WTC11 (cell line): ENCODE measurements at regions not wholly inside any gene's neighbourhood (a gene's known extent, or its start where the extent isn't known, plus 50 kb on each side); places are given as distances from the start of the nearest gene placed in this dataset.

Experiments used
- ATAC-seq: fragments of 200-7000 bp; cut with Tn5 transposase; 2 replicates; pipeline ENCODE4 v1.10.0; 2021; ENCODE audit warnings: mild to moderate bottlenecking, moderate library complexity
- CTCF ChIA-PET: fragments of 300-600 bp; sonication (Branson Sonifier 250); formaldehyde crosslinking; loops from one replicate; lab custom pipeline; 2021; ENCODE audit warnings: antibody characterized with exemption; lab: Charles Lee
- POLR2A ChIA-PET: fragments of 350-600 bp; sonication (Branson Sonifier 250); formaldehyde crosslinking; loops from one replicate; lab custom pipeline; 2021; ENCODE audit warnings: antibody characterized with exemption; lab: Charles Lee
- DNase-seq: peaks from one replicate; pipeline ENCODE4 v3.0.0; 2021; ENCODE audit warnings: low spot score
- H3K27ac Mint-ChIP-seq: 2 replicates; pipeline ENCODE4 v1.8.0; 2021; ENCODE audit warnings: mixed read lengths
- H3K27me3 Mint-ChIP-seq: 2 replicates; pipeline ENCODE4 v1.8.0; 2021; ENCODE audit warnings: low read depth, mild to moderate bottlenecking, moderate library complexity, mixed read lengths
- H3K36me3 Mint-ChIP-seq: 2 replicates; pipeline ENCODE4 v1.8.0; 2021; ENCODE audit warnings: mixed read lengths
- H3K4me1 Mint-ChIP-seq: 2 replicates; pipeline ENCODE4 v1.8.0; 2022; ENCODE audit warnings: mixed read lengths
- H3K4me3 Mint-ChIP-seq: 2 replicates; pipeline ENCODE4 v1.8.0; 2021; ENCODE audit warnings: mild to moderate bottlenecking, moderate library complexity, mixed read lengths
- H3K9me3 Mint-ChIP-seq: 2 replicates; pipeline ENCODE4 v1.8.0; 2021; ENCODE audit warnings: mixed read lengths
- AR ChIP-seq: fragments of 250-450 bp; sonication (Bioruptor Pico); IDR thresholded peaks from 2 replicates; pipeline ENCODE4 v1.9.0; 2021; ENCODE audit warnings: mild to moderate bottlenecking
- CREM ChIP-seq: sonication (generic); formaldehyde crosslinking; IDR thresholded peaks from 2 replicates; pipeline ENCODE4 v1.8.1; 2022; ENCODE audit warnings: mild to moderate bottlenecking, missing genetic modification reagents, moderate library complexity
- EMX1 ChIP-seq: fragments of 250-450 bp; sonication (Bioruptor Pico); IDR thresholded peaks from 2 replicates; pipeline ENCODE4 v1.8.0; 2021; ENCODE audit warnings: mild to moderate bottlenecking
- ERG ChIP-seq: fragments of 250-450 bp; sonication (Bioruptor Pico); IDR thresholded peaks from 2 replicates; pipeline ENCODE4 v1.8.0; 2021; ENCODE audit warnings: mild to moderate bottlenecking
- ESRRA ChIP-seq: sonication (generic); formaldehyde crosslinking; IDR thresholded peaks from 2 replicates; pipeline ENCODE4 v1.8.1; 2022; ENCODE audit warnings: mild to moderate bottlenecking, missing genetic modification reagents, borderline replicate concordance
- FOXK1 ChIP-seq: sonication (generic); formaldehyde crosslinking; IDR thresholded peaks from 2 replicates; pipeline ENCODE4 v1.8.0; 2022; ENCODE audit warnings: mild to moderate bottlenecking, moderate library complexity, missing genetic modification reagents
- GABPB1 ChIP-seq: sonication (generic); formaldehyde crosslinking; IDR thresholded peaks from 2 replicates; pipeline ENCODE4 v1.8.1; 2023; ENCODE audit warnings: mild to moderate bottlenecking, missing genetic modification reagents
- IRF2 ChIP-seq: sonication (generic); formaldehyde crosslinking; IDR thresholded peaks from 2 replicates; pipeline ENCODE4 v1.8.0; 2022; ENCODE audit warnings: low read depth, missing genetic modification reagents, borderline replicate concordance
- JUN ChIP-seq: sonication (generic); formaldehyde crosslinking; IDR thresholded peaks from 2 replicates; pipeline ENCODE4 v1.8.0; 2023; ENCODE audit warnings: mild to moderate bottlenecking, missing genetic modification reagents
- MXD4 ChIP-seq: fragments of 250-450 bp; sonication (Bioruptor Pico); IDR thresholded peaks from 2 replicates; pipeline ENCODE4 v1.8.0; 2021; ENCODE audit warnings: mild to moderate bottlenecking, moderate library complexity, borderline replicate concordance
- NFE2L1 ChIP-seq: sonication (generic); formaldehyde crosslinking; IDR thresholded peaks from 2 replicates; pipeline ENCODE4 v1.8.1; 2023; ENCODE audit warnings: missing genetic modification reagents
- NR2C2 ChIP-seq: sonication (generic); formaldehyde crosslinking; IDR thresholded peaks from 2 replicates; pipeline ENCODE4 v1.8.0; 2022; ENCODE audit warnings: mild to moderate bottlenecking, missing genetic modification reagents
- OVOL2 ChIP-seq: fragments of 250-450 bp; sonication (Bioruptor Pico); IDR thresholded peaks from 2 replicates; pipeline ENCODE4 v1.9.0; 2021; ENCODE audit warnings: mild to moderate bottlenecking, borderline replicate concordance
- PRRX2 ChIP-seq: fragments of 250-450 bp; sonication (Bioruptor Pico); IDR thresholded peaks from 2 replicates; pipeline ENCODE4 v1.8.0; 2021; ENCODE audit warnings: mild to moderate bottlenecking
- RELA ChIP-seq: sonication (generic); formaldehyde crosslinking; IDR thresholded peaks from 2 replicates; pipeline ENCODE4 v1.8.1; 2022; ENCODE audit warnings: missing genetic modification reagents, mild to moderate bottlenecking, borderline replicate concordance
- TEAD1 ChIP-seq: sonication (generic); formaldehyde crosslinking; IDR thresholded peaks from 2 replicates; pipeline ENCODE4 v1.8.0; 2022; ENCODE audit warnings: mild to moderate bottlenecking, missing genetic modification reagents
- TP53 ChIP-seq: sonication (generic); formaldehyde crosslinking; IDR thresholded peaks from 2 replicates; pipeline ENCODE4 v1.8.1; 2023; ENCODE audit warnings: mild to moderate bottlenecking, missing genetic modification reagents
- USF2 ChIP-seq: sonication (generic); formaldehyde crosslinking; IDR thresholded peaks from 2 replicates; pipeline ENCODE4 v1.8.1; 2023; ENCODE audit warnings: mild to moderate bottlenecking, missing genetic modification reagents, moderate library complexity
- ZBTB21 ChIP-seq: sonication (generic); formaldehyde crosslinking; IDR thresholded peaks from 2 replicates; pipeline ENCODE4 v1.8.1; 2023; ENCODE audit warnings: mild to moderate bottlenecking, missing genetic modification reagents, borderline replicate concordance
- ZMAT4 ChIP-seq: fragments of 250-450 bp; sonication (Bioruptor Pico); IDR thresholded peaks from 2 replicates; pipeline ENCODE4 v1.9.0; 2021; ENCODE audit warnings: mild to moderate bottlenecking
- ZNF317 ChIP-seq: sonication (generic); formaldehyde crosslinking; IDR thresholded peaks from 2 replicates; pipeline ENCODE4 v1.8.1; 2023; ENCODE audit warnings: low read depth, mild to moderate bottlenecking, moderate library complexity, missing genetic modification reagents, borderline replicate concordance
- ZNF423 ChIP-seq: fragments of 250-450 bp; sonication (Bioruptor Pico); IDR thresholded peaks from 2 replicates; pipeline ENCODE4 v2.1.2; 2022; ENCODE audit warnings: mild to moderate bottlenecking, moderate library complexity
- TF ChIP-seq, protein P1 (sequence below): sonication (generic); formaldehyde crosslinking; IDR thresholded peaks from 2 replicates; pipeline ENCODE4 v1.8.1; 2022; ENCODE audit warnings: mild to moderate bottlenecking, missing genetic modification reagents, moderate library complexity, borderline replicate concordance
- TF ChIP-seq, protein P2 (sequence below): fragments of 200-600 bp; IDR thresholded peaks from 2 replicates; pipeline ENCODE4 v1.8.0; 2022; ENCODE audit warnings: antibody characterized with exemption
- TF ChIP-seq, protein P3 (sequence below): sonication (generic); formaldehyde crosslinking; IDR thresholded peaks from 2 replicates; pipeline ENCODE4 v1.8.1; 2023; ENCODE audit warnings: mild to moderate bottlenecking, missing genetic modification reagents

DNA sequence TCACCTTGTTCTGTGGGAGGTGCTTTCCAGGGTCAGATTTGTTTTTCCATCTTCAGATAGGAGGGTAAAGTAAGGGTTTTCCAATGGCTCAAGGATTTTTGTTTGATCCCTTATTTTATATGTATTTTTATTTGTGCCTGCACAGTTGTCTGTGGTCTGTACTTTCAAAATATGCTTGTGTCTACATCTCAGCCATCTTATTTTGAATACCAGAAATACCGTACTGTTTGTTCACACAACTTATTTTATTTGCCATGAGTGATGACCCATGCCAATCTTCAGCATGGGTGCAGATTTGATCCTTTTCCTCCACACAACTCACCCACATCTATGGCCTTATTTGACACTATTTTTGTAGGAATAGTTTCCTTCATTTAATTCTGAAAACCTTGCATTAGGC is 72.2 kb upstream of the PTCHD4 start:
- Mint-ChIP-seq H3K4me1 (peaks cover 12% of the 10 kb centered on the region), H3K4me3 (no peak overlapping the region), H3K9me3 (no peaks in the 10 kb centered on the region), H3K27ac (no peak overlapping the region), H3K27me3 (no peaks in the 10 kb centered on the region), H3K36me3 (no peaks in the 10 kb centered on the region)
- no peak for DNase-seq
- TF ChIP-seq FOXK1, result no peak
- TF ChIP-seq ESRRA (CRISPR knock-in tag), result no peak
- TF ChIP-seq PRRX2 (CRISPR knock-in tag), result no peak
- no peak for TF ChIP-seq IRF2
- no peak for TF ChIP-seq TP53 (CRISPR knock-in tag)
- no peak for TF ChIP-seq ZNF317 (CRISPR knock-in tag)
- no peak for TF ChIP-seq USF2 (CRISPR knock-in tag)
- TF ChIP-seq RELA (CRISPR knock-in tag), result no peak
- TF ChIP-seq, protein P1, sequence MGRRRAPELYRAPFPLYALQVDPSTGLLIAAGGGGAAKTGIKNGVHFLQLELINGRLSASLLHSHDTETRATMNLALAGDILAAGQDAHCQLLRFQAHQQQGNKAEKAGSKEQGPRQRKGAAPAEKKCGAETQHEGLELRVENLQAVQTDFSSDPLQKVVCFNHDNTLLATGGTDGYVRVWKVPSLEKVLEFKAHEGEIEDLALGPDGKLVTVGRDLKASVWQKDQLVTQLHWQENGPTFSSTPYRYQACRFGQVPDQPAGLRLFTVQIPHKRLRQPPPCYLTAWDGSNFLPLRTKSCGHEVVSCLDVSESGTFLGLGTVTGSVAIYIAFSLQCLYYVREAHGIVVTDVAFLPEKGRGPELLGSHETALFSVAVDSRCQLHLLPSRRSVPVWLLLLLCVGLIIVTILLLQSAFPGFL, result no peak
- no peak for TF ChIP-seq ZBTB21
- TF ChIP-seq ZNF423 (CRISPR knock-in tag), result no peak
- no peak for TF ChIP-seq GABPB1
- TF ChIP-seq, protein P2, sequence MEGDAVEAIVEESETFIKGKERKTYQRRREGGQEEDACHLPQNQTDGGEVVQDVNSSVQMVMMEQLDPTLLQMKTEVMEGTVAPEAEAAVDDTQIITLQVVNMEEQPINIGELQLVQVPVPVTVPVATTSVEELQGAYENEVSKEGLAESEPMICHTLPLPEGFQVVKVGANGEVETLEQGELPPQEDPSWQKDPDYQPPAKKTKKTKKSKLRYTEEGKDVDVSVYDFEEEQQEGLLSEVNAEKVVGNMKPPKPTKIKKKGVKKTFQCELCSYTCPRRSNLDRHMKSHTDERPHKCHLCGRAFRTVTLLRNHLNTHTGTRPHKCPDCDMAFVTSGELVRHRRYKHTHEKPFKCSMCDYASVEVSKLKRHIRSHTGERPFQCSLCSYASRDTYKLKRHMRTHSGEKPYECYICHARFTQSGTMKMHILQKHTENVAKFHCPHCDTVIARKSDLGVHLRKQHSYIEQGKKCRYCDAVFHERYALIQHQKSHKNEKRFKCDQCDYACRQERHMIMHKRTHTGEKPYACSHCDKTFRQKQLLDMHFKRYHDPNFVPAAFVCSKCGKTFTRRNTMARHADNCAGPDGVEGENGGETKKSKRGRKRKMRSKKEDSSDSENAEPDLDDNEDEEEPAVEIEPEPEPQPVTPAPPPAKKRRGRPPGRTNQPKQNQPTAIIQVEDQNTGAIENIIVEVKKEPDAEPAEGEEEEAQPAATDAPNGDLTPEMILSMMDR, result no peak
- TF ChIP-seq NR2C2 (CRISPR knock-in tag), result no peak
- TF ChIP-seq JUN (CRISPR knock-in tag), result no peak
- TF ChIP-seq NFE2L1 (CRISPR knock-in tag), result no peak
- no peak for TF ChIP-seq OVOL2 (CRISPR knock-in tag)
- CTCF ChIA-PET, result no interaction called here
- POLR2A ChIA-PET, result no interaction called here
- ATAC-seq, result no peak

DNA sequence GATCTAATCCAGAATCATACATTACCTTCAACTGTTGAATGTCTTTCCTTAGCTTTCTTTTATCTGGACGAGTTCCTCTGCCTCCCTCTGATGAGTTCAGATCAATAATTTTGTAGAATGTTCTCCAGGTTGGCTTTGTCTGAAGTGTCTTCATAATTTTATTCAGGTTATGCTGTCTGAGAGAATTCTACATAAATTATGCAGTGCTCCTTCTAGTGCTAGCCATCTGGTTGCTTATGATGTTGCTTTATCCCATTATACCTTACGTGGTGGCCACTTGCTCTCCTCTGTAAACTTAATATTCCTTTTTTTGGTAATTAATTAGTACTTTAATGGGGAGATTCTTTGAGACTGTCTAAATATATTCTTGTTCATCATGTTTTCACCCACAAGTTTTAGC is 67.7 kb upstream of the PTCHD4 start:
- POLR2A ChIA-PET, result no interaction called here
- no peaks in the 10 kb centered on the region for H3K36me3 Mint-ChIP-seq
- TF ChIP-seq, protein P3, sequence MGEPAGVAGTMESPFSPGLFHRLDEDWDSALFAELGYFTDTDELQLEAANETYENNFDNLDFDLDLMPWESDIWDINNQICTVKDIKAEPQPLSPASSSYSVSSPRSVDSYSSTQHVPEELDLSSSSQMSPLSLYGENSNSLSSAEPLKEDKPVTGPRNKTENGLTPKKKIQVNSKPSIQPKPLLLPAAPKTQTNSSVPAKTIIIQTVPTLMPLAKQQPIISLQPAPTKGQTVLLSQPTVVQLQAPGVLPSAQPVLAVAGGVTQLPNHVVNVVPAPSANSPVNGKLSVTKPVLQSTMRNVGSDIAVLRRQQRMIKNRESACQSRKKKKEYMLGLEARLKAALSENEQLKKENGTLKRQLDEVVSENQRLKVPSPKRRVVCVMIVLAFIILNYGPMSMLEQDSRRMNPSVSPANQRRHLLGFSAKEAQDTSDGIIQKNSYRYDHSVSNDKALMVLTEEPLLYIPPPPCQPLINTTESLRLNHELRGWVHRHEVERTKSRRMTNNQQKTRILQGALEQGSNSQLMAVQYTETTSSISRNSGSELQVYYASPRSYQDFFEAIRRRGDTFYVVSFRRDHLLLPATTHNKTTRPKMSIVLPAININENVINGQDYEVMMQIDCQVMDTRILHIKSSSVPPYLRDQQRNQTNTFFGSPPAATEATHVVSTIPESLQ (CRISPR knock-in tag), result no peak
- TF ChIP-seq, all 79 proteins: peak for 0
- CTCF ChIA-PET, result no interaction called here
- Mint-ChIP-seq H3K9me3 (no peaks in the 10 kb centered on the region), H3K27me3 (no peaks in the 10 kb centered on the region), H3K4me1 (no peaks in the 10 kb centered on the region), H3K4me3 (no peak overlapping the region), H3K27ac (no peak overlapping the region)
- DNase-seq (no peak), ATAC-seq (no peak)

DNA sequence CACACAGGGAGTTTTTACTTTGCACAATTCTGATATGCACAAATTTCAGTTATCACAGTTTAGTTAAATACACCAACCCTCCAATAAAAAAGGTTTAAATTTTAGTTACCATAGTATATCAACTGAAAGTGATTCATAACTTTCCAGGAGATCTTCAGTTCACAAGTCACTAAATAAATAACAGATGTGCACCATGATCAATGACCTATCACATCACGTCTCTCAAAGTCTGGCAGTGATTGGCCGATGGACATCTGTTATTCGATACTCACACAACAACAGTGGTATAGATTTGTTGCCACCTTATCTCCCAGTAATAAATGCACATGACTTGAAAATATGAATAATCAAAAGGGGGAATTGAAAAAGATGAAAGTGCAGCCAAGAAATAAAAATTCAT is 66.8 kb upstream of the PTCHD4 start:
- POLR2A ChIA-PET, result no interaction called here
- no peak overlapping the region for H3K4me3 Mint-ChIP-seq
- TF ChIP-seq ZMAT4 (CRISPR knock-in tag) (no peak), MXD4 (CRISPR knock-in tag) (no peak), EMX1 (CRISPR knock-in tag) (no peak), ERG (CRISPR knock-in tag) (no peak), TEAD1 (no peak), CREM (CRISPR knock-in tag) (no peak), AR (CRISPR knock-in tag) (no peak)

More for the DNA sequence above, 66.8 kb upstream of the PTCHD4 start:
- ATAC-seq, result no peak
- CTCF ChIA-PET, result no interaction called here
- Mint-ChIP-seq H3K27me3 (no peaks in the 10 kb centered on the region), H3K36me3 (no peaks in the 10 kb centered on the region), H3K27ac (no peak overlapping the region), H3K9me3 (no peaks in the 10 kb centered on the region), H3K4me1 (no peaks in the 10 kb centered on the region)
- no peak for DNase-seq
